Tibial artery (tissue), 4 donors: ENCODE measurements at regions not wholly inside any gene's neighbourhood (a gene's known extent, or its start where the extent isn't known, plus 50 kb on each side); places are given as distances from the start of the nearest gene placed in this dataset.
"Not testable (repeated sequence)": the region's sequence is repeated elsewhere in the genome, so short reads cannot be mapped to it uniquely, and the experiment has no call there.

ENCODE experiments used
- DNase-seq, 2 donors: peaks; one replicate each; pipeline ENCODE4 v3.0.0-alpha.2; 2019
- H3K27ac ChIP-seq, 2 donors: fragments of 200-600 bp; sonication (generic) in 1 of 2; 1 replicate in 1 of 2; 2 replicates in 1 of 2; pipeline ENCODE4 v1.5.1; 2018 to 2019; ENCODE audit warnings: mild to moderate bottlenecking in 1 of 2
- H3K27me3 ChIP-seq, 2 donors: fragments of 200-600 bp; sonication (generic) in 1 of 2; one replicate each; pipeline versions ENCODE4 v1.5.1 to v1.6.0; 2016 to 2019
- H3K36me3 ChIP-seq, 3 donors: fragments of 200-600 bp; sonication (generic) in 2 of 3; one replicate each; pipeline ENCODE4 v1.5.1; 2016 to 2019; ENCODE audit warnings: mild to moderate bottlenecking in 2 of 3
- H3K4me1 ChIP-seq, 4 donors: fragments of 200-600 bp; sonication (generic) in 2 of 4; 1 replicate in 3 of 4; 2 replicates in 1 of 4; pipeline ENCODE4 v1.5.1; 2016 to 2019
- H3K4me3 ChIP-seq, 2 donors: fragments of 200-600 bp; sonication (generic) in 1 of 2; 1 replicate in 1 of 2; 2 replicates in 1 of 2; pipeline ENCODE4 v1.5.1; 2018 to 2019; ENCODE audit warnings: mild to moderate bottlenecking in 2 of 2
- H3K9me3 ChIP-seq, 3 donors: fragments of 200-600 bp; sonication (generic) in 1 of 3; one replicate each; pipeline ENCODE4 v1.5.1; 2016 to 2019
- intact Hi-C: fragments of 100-400 bp; cut with DNase I; formaldehyde crosslinking; loops from one replicate; pipeline ENCODE4 v1.15.0; 2023; ENCODE audit warnings: low total_unique reads
- TF ChIP-seq, protein P1 (sequence below), 2 experiments: fragments of 200-600 bp in 1 of 2; fragments of 450-650 bp in 1 of 2; IDR thresholded peaks; one replicate each; pipeline ENCODE4 v1.5.1; 2017 to 2019; ENCODE audit warnings: antibody characterized with exemption in 2 of 2, mild to moderate bottlenecking in 1 of 2, moderate library complexity in 1 of 2

DNA sequence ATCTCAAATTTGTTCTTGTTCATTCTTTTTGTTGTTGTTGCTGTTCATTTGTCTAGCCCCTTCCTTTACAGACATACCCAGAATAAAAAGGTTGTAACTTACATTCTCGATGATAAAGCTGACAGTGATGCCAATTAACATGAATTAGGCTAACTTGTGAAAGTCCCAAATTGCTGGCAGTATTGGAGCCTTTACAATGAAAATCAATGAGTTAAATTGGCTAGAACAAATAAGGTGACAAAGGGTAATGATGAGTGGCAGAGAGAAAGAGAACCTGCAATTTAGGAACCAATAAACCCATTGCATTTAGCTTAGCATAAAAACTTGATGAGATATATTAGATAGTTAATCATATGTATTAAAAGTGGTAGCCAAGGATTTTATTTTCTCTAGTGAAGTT is 521.0 kb downstream of the ADCYAP1 start:
- no peak for DNase-seq
- Histone ChIP-seq H3K4me1 (no peaks in the 10 kb centered on the region), H3K27me3 (no peaks in the 10 kb centered on the region), H3K27ac (no peak overlapping the region), H3K4me3 (no peak overlapping the region), H3K9me3 (no peaks in the 10 kb centered on the region), H3K36me3 (no peaks in the 10 kb centered on the region)
- TF ChIP-seq, protein P1, sequence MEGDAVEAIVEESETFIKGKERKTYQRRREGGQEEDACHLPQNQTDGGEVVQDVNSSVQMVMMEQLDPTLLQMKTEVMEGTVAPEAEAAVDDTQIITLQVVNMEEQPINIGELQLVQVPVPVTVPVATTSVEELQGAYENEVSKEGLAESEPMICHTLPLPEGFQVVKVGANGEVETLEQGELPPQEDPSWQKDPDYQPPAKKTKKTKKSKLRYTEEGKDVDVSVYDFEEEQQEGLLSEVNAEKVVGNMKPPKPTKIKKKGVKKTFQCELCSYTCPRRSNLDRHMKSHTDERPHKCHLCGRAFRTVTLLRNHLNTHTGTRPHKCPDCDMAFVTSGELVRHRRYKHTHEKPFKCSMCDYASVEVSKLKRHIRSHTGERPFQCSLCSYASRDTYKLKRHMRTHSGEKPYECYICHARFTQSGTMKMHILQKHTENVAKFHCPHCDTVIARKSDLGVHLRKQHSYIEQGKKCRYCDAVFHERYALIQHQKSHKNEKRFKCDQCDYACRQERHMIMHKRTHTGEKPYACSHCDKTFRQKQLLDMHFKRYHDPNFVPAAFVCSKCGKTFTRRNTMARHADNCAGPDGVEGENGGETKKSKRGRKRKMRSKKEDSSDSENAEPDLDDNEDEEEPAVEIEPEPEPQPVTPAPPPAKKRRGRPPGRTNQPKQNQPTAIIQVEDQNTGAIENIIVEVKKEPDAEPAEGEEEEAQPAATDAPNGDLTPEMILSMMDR (IDR thresholded peaks at IDR 0.05): no peak
- intact Hi-C loops: no loop called here

DNA sequence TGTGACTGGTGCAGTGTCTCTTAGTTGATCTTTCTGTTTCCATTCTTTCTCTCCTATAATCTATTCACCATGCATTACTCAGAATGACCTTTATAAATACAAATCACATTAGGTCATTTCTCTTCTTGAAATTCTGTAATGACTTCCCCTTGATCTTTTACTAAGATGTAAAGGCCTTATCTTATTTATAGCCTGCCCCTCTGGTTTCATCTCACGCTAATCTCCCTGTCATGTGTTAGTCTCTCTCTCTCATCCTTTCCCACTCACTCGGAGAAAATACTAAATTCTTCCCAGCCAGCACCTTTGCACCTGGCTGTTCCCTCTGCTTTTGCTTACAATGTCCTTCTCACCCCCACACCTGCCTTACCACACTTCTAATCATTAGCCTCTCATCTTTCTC is 530.8 kb downstream of the ADCYAP1 start:
- intact Hi-C loops: no loop called here
- Histone ChIP-seq H3K27ac (no peak overlapping the region), H3K27me3 (no peaks in the 10 kb centered on the region), H3K4me3 (no peak overlapping the region), H3K36me3 (no peaks in the 10 kb centered on the region), H3K9me3 (no peaks in the 10 kb centered on the region), H3K4me1 (no peaks in the 10 kb centered on the region)
- DNase-seq: no peak
- TF ChIP-seq, protein P1 (IDR thresholded peaks at IDR 0.05): no peak

DNA sequence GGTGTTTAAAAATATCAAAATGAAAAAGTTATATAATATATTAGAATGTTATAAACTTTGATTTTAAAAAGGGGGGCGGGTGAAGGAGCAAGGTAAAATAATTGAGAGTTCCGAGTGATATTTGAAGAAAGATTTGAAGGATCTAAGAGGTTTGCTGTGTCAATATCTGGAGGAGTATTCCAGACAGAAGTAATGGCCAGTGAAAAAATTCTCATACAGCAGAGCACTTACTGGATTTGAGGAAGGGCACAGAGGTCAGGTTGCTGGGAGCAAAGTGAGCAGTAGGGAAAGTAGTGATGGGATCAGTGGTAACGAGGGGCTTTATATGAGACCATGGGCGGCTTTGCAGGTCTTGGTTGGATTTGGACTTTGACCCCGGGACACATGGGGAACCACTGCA is 531.5 kb downstream of the ADCYAP1 start:
- Histone ChIP-seq H3K27me3 (no peaks in the 10 kb centered on the region), H3K27ac (no peak overlapping the region), H3K36me3 (no peaks in the 10 kb centered on the region), H3K9me3 (no peaks in the 10 kb centered on the region), H3K4me1 (no peaks in the 10 kb centered on the region), H3K4me3 (no peak overlapping the region)
- no peak for DNase-seq
- TF ChIP-seq, protein P1 (IDR thresholded peaks at IDR 0.05): no peak
- intact Hi-C loops: no loop called here

DNA sequence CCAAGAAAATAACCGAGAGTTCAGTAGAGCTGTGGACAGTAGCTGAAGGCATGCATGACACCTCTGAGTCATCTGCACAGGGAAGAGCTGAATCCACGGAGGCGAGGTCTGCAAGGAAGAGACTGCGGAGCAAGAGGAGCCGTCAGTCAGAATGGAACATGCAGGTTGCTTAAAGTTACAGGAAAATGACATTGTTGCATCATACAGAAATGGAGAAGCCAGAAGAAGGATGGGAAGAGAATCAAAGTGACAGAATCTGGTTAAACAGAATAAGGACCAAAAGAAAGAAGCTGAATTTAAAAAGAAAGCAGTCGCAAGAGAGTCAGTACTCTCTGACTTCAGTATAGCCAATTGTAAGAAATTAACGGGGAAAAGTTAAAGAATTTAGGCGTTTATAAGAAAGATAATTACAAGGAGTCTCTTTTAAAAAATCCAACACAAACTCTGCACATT is 533.8 kb downstream of the ADCYAP1 start:
- TF ChIP-seq, protein P1 (IDR thresholded peaks at IDR 0.05): no peak
- Histone ChIP-seq H3K27me3 (no peaks in the 10 kb centered on the region), H3K4me3 (no peak overlapping the region), H3K27ac (no peak overlapping the region), H3K4me1 (no peaks in the 10 kb centered on the region), H3K36me3 (no peaks in the 10 kb centered on the region), H3K9me3 (no peaks in the 10 kb centered on the region)
- no peak for DNase-seq
- intact Hi-C loops: no loop called here

DNA sequence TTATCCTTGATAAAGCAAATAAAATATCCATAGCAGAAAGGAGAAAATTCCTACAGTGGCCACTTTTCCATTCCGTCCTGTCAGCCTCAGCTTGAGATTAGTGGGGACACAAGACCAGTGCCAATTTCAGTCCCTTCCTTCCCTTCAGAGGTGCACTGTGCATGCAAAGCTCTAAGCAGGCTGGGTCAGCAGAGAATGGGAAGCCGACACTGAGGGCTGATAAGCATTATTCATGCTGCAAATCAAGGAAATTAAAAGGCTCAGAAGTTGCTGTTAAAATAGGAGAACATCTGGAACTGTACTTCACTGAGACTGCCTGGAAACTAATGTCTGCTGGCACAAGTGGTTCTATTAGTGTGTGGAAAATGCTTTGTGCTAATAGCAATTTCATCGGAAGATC is 534.3 kb downstream of the ADCYAP1 start:
- TF ChIP-seq, protein P1 (IDR thresholded peaks at IDR 0.05): no peak
- DNase-seq: no peak
- intact Hi-C loops: no loop called here

DNA sequence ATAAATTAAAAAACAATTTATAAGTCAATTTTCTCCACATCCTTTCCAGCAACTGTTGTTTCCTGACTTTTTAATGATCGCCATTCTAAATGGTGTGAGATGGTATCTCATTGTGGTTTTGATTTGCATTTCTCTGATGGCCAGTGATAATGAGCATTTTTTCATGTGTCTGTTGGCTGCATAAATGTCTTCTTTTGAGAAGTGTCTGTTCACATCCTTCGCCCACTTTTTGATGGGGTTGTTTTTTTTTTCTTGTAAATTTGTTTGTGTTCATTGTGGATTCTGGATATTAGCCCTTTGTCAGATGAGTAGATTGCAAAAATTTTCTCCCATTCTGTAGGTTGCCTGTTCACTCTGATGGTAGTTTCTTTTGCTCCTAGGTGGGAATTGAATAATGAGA is 539.4 kb downstream of the ADCYAP1 start:
- H3K4me1 ChIP-seq, H3K9me3 ChIP-seq, H3K36me3 ChIP-seq, H3K27ac ChIP-seq, H3K4me3 ChIP-seq, H3K27me3 ChIP-seq, DNase-seq, intact Hi-C loops: not testable (repeated sequence)

More for the DNA sequence above, 534.3 kb downstream of the ADCYAP1 start:
- H3K27me3 ChIP-seq: no peaks in the 10 kb centered on the region
- no peaks in the 10 kb centered on the region for H3K9me3 ChIP-seq
- no peaks in the 10 kb centered on the region for H3K4me1 ChIP-seq
- no peak overlapping the region for H3K27ac ChIP-seq
- no peaks in the 10 kb centered on the region for H3K36me3 ChIP-seq
- no peak overlapping the region for H3K4me3 ChIP-seq
